Omental fat pad (tissue), 3 donors: ENCODE measurements at regions not wholly inside any gene's neighbourhood (a gene's known extent, or its start where the extent isn't known, plus 50 kb on each side); places are given as distances from the start of the nearest gene placed in this dataset.

ENCODE experiments used
- ATAC-seq: fragments of 150-250 bp; one replicate; pipeline ENCODE4 v1.9.1; 2016; ENCODE audit warnings: mild to moderate bottlenecking, moderate library complexity; ENCODE audit not compliant: low FRiP score
- DNase-seq: peaks from one replicate; pipeline ENCODE4 v3.0.0-alpha.2; 2019; ENCODE audit warnings: low spot score
- CTCF ChIP-seq, 3 donors: fragments of 450-650 bp; IDR thresholded peaks; one replicate each; pipeline ENCODE4 v1.5.1; 2016 to 2017; ENCODE audit warnings: antibody characterized with exemption in 3 of 3, mild to moderate bottlenecking in 3 of 3, moderate library complexity in 2 of 3

DNA sequence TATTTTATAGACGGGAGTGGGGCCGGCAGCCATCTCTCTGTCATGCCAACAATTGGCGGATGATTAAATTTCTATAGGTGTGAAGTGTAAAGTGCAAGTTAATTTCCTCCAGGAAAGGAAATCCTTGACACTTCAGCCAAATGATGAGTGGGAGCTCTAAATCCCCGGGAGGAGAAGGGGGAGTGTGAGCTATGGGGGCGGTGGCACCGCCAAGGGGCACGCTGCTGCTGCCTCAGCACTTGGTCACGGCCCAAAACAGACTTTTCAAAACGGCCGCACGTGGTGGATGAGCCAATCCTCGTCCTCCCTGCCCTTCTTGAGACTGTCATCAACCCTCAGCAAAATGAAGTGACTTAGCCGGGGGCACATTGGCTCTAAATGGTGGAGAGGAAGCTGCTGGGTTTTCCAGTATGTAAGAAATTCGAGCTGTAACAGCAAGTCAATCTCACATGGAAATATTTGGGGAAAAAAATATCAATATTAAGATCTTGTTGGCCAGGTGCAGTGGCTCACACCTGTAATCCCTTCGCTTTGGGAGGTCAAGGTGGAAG lies 200.8 kb downstream of the TFCP2L1 start:
- TF ChIP-seq CTCF (IDR thresholded peaks at IDR 0.05): no peak
- ATAC-seq: no peak
- no peak for DNase-seq

DNA sequence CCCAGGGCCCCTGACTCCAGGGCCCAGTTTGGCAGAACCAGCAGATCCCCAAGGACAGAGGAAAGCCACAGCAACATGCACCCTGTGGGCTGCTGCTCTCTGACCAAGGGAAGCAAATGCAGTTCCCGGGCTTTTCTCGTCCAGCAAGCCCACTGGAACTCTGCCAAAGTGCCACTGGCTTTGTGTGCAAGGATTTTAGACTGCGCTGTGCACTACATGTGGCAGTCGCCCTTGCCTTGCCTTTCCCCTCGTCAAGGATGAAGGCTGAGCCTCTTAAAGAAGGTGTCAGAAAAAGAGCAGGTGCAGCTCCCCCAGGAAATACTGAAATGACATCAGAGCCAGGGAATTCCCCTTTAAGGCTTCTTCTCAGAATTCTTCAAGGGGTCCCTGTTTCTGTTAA lies 199.2 kb downstream of the TFCP2L1 start:
- no peak for TF ChIP-seq CTCF (IDR thresholded peaks at IDR 0.05)
- ATAC-seq (no peak), DNase-seq (no peak)

DNA sequence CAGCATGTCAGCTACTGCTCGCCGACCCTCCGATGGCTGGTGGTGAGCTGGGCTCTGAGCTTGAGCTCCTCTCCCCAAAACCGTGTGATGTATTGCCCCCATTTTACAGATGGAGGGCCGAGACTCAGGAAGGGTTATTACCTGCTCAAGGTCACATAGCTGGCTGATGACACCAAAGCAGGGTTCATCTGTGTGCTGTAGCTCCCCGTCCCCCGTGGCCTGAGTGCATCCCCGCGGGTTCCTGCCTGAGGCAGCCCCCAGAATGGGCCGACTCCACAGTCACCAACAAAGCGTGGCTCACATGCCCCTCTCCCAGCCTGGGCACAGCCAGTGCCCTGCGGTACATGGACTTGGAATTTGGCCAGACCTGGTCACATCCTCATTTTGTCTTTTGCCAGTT lies 198.6 kb downstream of the TFCP2L1 start:
- DNase-seq: no peak
- ATAC-seq: no peak
- no peak for TF ChIP-seq CTCF (IDR thresholded peaks at IDR 0.05)

- ATAC-seq (no peak), DNase-seq (no peak)
- no peak for TF ChIP-seq CTCF (IDR thresholded peaks at IDR 0.05)
Measured at GRCh38 chr2:121087117-121087516, 197.9 kb downstream of the TFCP2L1 start.

GRCh38 chr2:121088251-121089165 lies 196.5 kb downstream of the TFCP2L1 start:
- peak; percentile 38 for ATAC-seq
- TF ChIP-seq CTCF (IDR thresholded peaks at IDR 0.05): no peak
- DNase-seq: no peak

DNA sequence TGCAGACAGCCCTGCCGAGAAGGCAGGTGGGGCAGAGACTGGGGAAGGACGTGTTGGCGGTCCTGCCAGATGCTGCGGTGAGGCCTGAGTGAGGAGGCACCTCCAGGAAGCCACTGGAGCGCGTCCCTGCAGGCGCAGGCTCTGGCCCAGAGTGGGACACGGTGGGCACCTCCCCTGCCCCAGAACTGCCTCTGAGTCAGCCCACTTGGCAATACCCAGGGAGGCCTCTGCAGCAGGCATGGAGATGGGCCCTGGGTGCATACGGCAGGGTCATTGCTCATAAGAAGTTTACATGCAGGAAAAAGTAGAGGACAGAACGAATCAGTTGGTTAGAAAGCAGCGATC lies 195.9 kb downstream of the TFCP2L1 start:
- ATAC-seq (peak; percentile 35), DNase-seq (no peak)
- TF ChIP-seq CTCF (IDR thresholded peaks at IDR 0.05): no peak
